AG09319 (cell line): ENCODE measurements at regions not wholly inside any gene's neighbourhood (a gene's known extent, or its start where the extent isn't known, plus 50 kb on each side); places are given as distances from the start of the nearest gene placed in this dataset.
"Not testable (repeated sequence)": the region's sequence is repeated elsewhere in the genome, so short reads cannot be mapped to it uniquely, and the experiment has no call there.

Source experiments
- DNase-seq: peaks from one replicate; pipeline ENCODE4 v3.0.0-alpha.2; 2010; ENCODE audit warnings: low read depth; ENCODE audit errors: extremely low read depth
- TF ChIP-seq, protein P1 (sequence below): IDR thresholded peaks from 2 replicates; pipeline ENCODE4 v1.5.1; 2011; ENCODE audit warnings: low read depth, mild to moderate bottlenecking, inconsistent platforms, low read length, moderate library complexity

DNA sequence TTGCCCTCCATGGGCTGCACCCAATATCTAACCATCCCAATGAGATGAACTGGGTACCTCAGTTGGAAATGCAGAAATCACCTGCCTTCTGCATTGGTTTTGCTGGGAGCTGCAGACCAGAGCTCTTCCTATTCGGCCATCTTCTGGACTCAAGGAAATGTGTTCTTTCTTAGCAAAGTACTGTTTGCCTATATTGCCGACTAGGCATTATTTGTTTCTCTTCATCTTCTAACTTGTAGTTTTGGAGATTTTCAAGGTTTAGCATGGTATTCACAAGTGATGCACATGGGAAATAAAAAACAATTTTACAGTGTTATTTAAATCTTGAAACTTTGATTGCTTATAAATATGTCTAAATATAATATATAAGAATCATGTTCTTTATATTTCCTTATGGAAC lies 377.8 kb upstream of the POU1F1 start:
- TF ChIP-seq, protein P1, sequence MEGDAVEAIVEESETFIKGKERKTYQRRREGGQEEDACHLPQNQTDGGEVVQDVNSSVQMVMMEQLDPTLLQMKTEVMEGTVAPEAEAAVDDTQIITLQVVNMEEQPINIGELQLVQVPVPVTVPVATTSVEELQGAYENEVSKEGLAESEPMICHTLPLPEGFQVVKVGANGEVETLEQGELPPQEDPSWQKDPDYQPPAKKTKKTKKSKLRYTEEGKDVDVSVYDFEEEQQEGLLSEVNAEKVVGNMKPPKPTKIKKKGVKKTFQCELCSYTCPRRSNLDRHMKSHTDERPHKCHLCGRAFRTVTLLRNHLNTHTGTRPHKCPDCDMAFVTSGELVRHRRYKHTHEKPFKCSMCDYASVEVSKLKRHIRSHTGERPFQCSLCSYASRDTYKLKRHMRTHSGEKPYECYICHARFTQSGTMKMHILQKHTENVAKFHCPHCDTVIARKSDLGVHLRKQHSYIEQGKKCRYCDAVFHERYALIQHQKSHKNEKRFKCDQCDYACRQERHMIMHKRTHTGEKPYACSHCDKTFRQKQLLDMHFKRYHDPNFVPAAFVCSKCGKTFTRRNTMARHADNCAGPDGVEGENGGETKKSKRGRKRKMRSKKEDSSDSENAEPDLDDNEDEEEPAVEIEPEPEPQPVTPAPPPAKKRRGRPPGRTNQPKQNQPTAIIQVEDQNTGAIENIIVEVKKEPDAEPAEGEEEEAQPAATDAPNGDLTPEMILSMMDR: no peak
- DNase-seq: no peak

DNA sequence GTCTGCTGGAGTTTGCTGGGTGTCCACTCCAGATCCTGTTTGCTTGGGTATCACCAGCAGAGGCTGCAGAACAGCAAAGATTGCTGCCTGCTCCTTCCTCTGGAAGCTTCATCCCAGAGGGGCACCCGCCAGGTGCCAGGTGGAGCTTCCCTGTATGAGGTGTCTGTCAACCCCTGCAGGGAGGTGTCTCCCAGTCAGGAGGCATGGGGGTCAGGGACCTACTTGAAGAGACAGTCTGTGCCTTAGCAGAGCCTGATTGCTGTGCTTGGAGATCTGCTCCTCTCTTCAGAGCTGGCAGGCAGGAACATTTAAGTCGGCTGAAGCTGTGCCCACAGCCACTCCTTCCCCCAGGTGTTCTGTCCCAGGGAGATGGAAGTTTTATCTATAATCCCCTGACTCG lies 376.8 kb upstream of the POU1F1 start:
- not testable (repeated sequence) for DNase-seq

DNA sequence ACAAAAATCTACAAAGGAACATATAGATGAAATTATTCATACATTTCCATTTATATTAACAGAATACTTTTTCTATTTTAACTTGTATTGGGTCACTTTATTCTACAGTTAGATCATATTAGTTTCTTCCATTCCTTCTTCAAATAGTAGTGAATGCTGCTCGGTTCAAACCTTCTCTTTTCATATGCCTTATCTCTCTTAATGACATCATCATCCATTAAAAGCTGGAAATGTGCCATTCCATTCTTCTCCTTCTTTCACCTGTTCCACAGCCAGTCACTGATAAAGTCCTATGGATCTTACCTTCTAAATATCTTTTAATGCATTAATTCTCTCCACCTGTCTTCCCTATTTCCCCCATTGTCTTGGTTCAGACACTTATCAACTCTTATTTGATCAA lies 358.0 kb upstream of the POU1F1 start:
- no peak for DNase-seq
- TF ChIP-seq, protein P1: no peak

- TF ChIP-seq, protein P1: no peak
- DNase-seq: no peak
These were observed 350.9 kb upstream of the POU1F1 start for GRCh38 chr3:87627316-87627715.

GRCh38 chr3:87626546-87626945 lies 350.2 kb upstream of the POU1F1 start:
- DNase-seq: no peak
- TF ChIP-seq, protein P1: no peak

DNA sequence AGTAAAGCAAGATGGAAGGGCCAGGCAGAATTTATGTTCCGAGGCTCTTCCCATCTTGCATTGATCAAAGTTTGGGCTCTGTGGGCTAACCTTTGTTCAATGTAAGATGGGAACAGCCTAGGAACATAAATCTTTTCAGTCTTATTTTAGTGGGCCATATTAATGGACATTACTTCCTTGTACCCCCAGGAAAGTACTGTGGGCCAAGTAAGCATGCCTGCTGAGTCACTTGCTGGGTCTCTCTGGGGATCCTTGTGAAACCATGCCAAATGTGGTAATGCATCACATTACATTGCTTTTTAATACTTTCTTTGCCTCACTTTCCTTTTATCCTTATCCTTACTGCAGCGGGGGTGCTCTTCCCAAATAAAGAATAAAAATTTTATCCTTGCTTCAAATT lies 349.5 kb upstream of the POU1F1 start:
- TF ChIP-seq, protein P1: no peak
- no peak for DNase-seq

DNA sequence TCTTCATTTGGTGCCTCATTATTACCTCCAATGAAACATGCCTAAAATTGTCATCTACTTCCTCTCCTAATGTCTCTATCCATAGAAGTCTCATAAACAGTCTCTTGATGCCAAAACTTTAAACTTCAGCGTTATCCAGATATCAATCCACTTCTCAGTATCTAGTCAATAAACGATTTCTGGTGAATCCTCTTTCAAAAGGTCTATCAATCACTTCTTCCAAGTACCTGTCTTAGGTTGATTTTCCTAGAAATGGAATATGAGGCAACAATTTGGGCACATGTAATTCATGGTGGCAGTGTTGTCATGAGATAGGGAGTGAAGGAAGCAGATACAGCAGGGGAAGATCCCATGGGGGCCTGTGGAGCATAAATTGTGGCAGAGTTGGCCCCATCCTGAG lies 348.5 kb upstream of the POU1F1 start:
- no peak for DNase-seq

GRCh38 chr3:87621667-87622066 lies 345.3 kb upstream of the POU1F1 start:
- TF ChIP-seq, protein P1: no peak
- DNase-seq: no peak

More for the DNA sequence above, 348.5 kb upstream of the POU1F1 start:
- TF ChIP-seq, protein P1: no peak
